K562 (cell line): ENCODE measurements at regions not wholly inside any gene's neighbourhood (a gene's known extent, or its start where the extent isn't known, plus 50 kb on each side); places are given as distances from the start of the nearest gene placed in this dataset.

Experiments
- ATAC-seq: fragments of 200-7000 bp; cut with Tn5 transposase; 3 replicates; pipeline ENCODE4 v1.9.1; 2020; ENCODE audit warnings: moderate library complexity
- BruUV-seq: library from RNA; stranded (reverse); fragments of 400-500 nt; replicated peaks from 2 replicates; lab custom pipeline; 2021; lab: Mats Ljungman, UMichigan
- CTCF ChIA-PET: fragments of 300-600 bp; formaldehyde crosslinking; extraction: SDS; loops from one replicate; lab custom pipeline; 2021; ENCODE audit warnings: low intra/inter-chr PET ratio; lab: Yijun Ruan, JAX
- POLR2A ChIA-PET: fragments of 300-600, 350-650 bp; sonication (Branson Sonifier 250); formaldehyde crosslinking; extraction: SDS; loops from one replicate; lab custom pipeline; 2021; ENCODE audit warnings: antibody characterized with exemption, inconsistent platforms; lab: Yijun Ruan, JAX
- DNase-seq, 4 experiments: peaks; one replicate each; pipeline versions ENCODE4 v3.0.0 to v3.0.0-alpha.2; 2011 to 2018; ENCODE audit warnings: low spot score in 3 of 4, mixed read lengths in 3 of 4; ENCODE audit errors: extremely low read depth in 1 of 4
- FAIRE-seq: peaks from 2 replicates; lab custom pipeline; 2011; peaks lifted over from hg19 to GRCh38; lab: Jason Lieb, UNC
- H2AFZ ChIP-seq: 2 replicates; pipeline ENCODE4 v1.6.0; 2011; ENCODE audit warnings: low read depth, low read length, control low read depth, inconsistent platforms
- H3K27ac ChIP-seq: fragments of 200-600 bp; 3 replicates; pipeline ENCODE4 v1.8.0; 2011; ENCODE audit warnings: low read depth, mild to moderate bottlenecking, control low read depth, inconsistent platforms, low read length, moderate library complexity, mixed read lengths; ENCODE audit errors: extremely low read depth
- H3K27me3 ChIP-seq, 2 experiments: fragments of 300-600 bp in 1 of 2; 2 replicates in 1 of 2; 3 replicates in 1 of 2; pipeline versions ENCODE4 v1.6.0 to v1.8.0; 2011; ENCODE audit warnings: inconsistent platforms in 2 of 2, low read length in 2 of 2, mild to moderate bottlenecking in 1 of 2, mixed read lengths in 1 of 2, moderate library complexity in 1 of 2; ENCODE audit not compliant: control insufficient read depth in 2 of 2, insufficient read depth in 2 of 2
- H3K36me3 ChIP-seq: fragments of 300-600 bp; 3 replicates; pipeline ENCODE4 v1.8.0; 2011; ENCODE audit warnings: mild to moderate bottlenecking, low read length, inconsistent platforms; ENCODE audit not compliant: control insufficient read depth, insufficient read depth
- H3K4me1 ChIP-seq, 2 experiments: fragments of 200-600 bp in 1 of 2; replicated peaks in 1 of 2; 2 replicates in 1 of 2; 3 replicates in 1 of 2; pipeline versions ENCODE4 v1.5.1 to v1.8.0; 2011; ENCODE audit warnings: inconsistent platforms in 2 of 2, low read length in 2 of 2, mild to moderate bottlenecking in 1 of 2, mixed read lengths in 1 of 2, moderate library complexity in 1 of 2; ENCODE audit not compliant: control insufficient read depth in 2 of 2, insufficient read depth in 2 of 2
- H3K4me2 ChIP-seq: 2 replicates; pipeline ENCODE4 v1.6.1; 2011; ENCODE audit warnings: low read length, control low read depth, inconsistent platforms, mixed read lengths; ENCODE audit not compliant: insufficient read depth
- H3K4me3 ChIP-seq: fragments of 200-600 bp; sonication (generic), shearing (Covaris generic); 2 replicates; pipeline ENCODE4 v1.5.1; 2016; ENCODE audit warnings: control low read depth, inconsistent platforms
- H3K79me2 ChIP-seq: fragments of 200-600 bp; 3 replicates; pipeline ENCODE4 v1.8.0; 2011; ENCODE audit warnings: low read length, inconsistent platforms; ENCODE audit not compliant: control insufficient read depth, insufficient read depth
- H3K9ac ChIP-seq, 2 experiments: 2 replicates each; pipeline versions ENCODE4 v1.6.0 to v1.6.1; 2011; ENCODE audit warnings: low read depth in 2 of 2, low read length in 2 of 2, control low read depth in 1 of 2, inconsistent platforms in 1 of 2, mild to moderate bottlenecking in 1 of 2, mixed read lengths in 1 of 2; ENCODE audit not compliant: insufficient read depth in 1 of 2
- H3K9me1 ChIP-seq: one replicate; pipeline ENCODE4 v1.6.0; 2011; ENCODE audit warnings: inconsistent platforms, mild to moderate bottlenecking, low read length, moderate library complexity; ENCODE audit not compliant: control insufficient read depth, insufficient read depth
- H3K9me3 ChIP-seq: replicated peaks from 2 replicates; pipeline ENCODE4 v1.5.1; 2011; ENCODE audit warnings: low read depth, low read length, inconsistent platforms; ENCODE audit not compliant: control insufficient read depth, insufficient read depth
- H4K20me1 ChIP-seq: replicated peaks from 2 replicates; pipeline ENCODE4 v1.6.1; 2011; ENCODE audit warnings: low read length, inconsistent platforms, mixed read lengths; ENCODE audit not compliant: control insufficient read depth, insufficient read depth
- CBX5 ChIP-seq: IDR thresholded peaks from 2 replicates; pipeline ENCODE4 v1.6.1; 2014; ENCODE audit warnings: low read depth, borderline replicate concordance
- DPF2 ChIP-seq: fragments of 450-650 bp; IDR thresholded peaks from 2 replicates; pipeline ENCODE4 v1.6.1; 2016
- ETS2 ChIP-seq: IDR thresholded peaks from 2 replicates; pipeline ENCODE4 v1.6.1; 2016; ENCODE audit warnings: borderline replicate concordance, missing genetic modification characterization, mild to moderate bottlenecking, moderate library complexity, missing compliant biosample characterization; ENCODE audit not compliant: poor library complexity, severe bottlenecking
- ETV1 ChIP-seq: fragments of 450-650 bp; conservative IDR thresholded peaks from 2 replicates; pipeline ENCODE4 v1.6.1; 2016; ENCODE audit warnings: missing genetic modification characterization, control low read depth, low read depth, missing compliant biosample characterization
- PCBP1 ChIP-seq: fragments of 200-400 bp; formaldehyde crosslinking; IDR thresholded peaks from 2 replicates; pipeline ENCODE4 v1.6.1; 2018; ENCODE audit warnings: mild to moderate bottlenecking, low read depth, low read length; ENCODE audit not compliant: poor library complexity, severe bottlenecking
- POLR2AphosphoS2 ChIP-seq: IDR thresholded peaks from 2 replicates; pipeline ENCODE4 v1.6.1; 2012; ENCODE audit warnings: low read length, improper control_type of control experiment
- PYGO2 ChIP-seq: fragments of 450-650 bp; IDR thresholded peaks from 2 replicates; pipeline ENCODE4 v1.6.1; 2016; ENCODE audit warnings: mild to moderate bottlenecking, missing genetic modification characterization, moderate library complexity, missing compliant biosample characterization
- RFX5 ChIP-seq: IDR thresholded peaks from 2 replicates; pipeline ENCODE4 v1.6.1; 2011; ENCODE audit warnings: low read depth, mild to moderate bottlenecking, improper control_type of control experiment, low read length
- SMARCB1 ChIP-seq: IDR thresholded peaks from 2 replicates; pipeline ENCODE4 v1.6.1; 2011; ENCODE audit warnings: improper control_type of control experiment, low read depth; ENCODE audit not compliant: insufficient read length
- ZC3H8 ChIP-seq: fragments of 450-650 bp; IDR thresholded peaks from 2 replicates; pipeline ENCODE4 v1.6.1; 2017
- ZNF184 ChIP-seq: sonication (generic); formaldehyde crosslinking; IDR thresholded peaks from 2 replicates; pipeline ENCODE4 v1.5.0; 2020; ENCODE audit warnings: missing genetic modification reagents
- ZNF75A ChIP-seq: fragments of 450-650 bp; formaldehyde crosslinking; IDR thresholded peaks from 2 replicates; pipeline ENCODE4 v1.4.0; 2020; ENCODE audit warnings: mild to moderate bottlenecking
- WGBS: fragments of 100-300 bp; shearing (Covaris generic); methylation state at CpG from one replicate; pipeline ENCODE4 v1.1.6; 2016; ENCODE audit warnings: low coverage, mixed read lengths; ENCODE audit not compliant: insufficient coverage; ENCODE audit errors: missing lambda C conversion rate; 5-methylcytosine and 5-hydroxymethylcytosine counted together
- in situ Hi-C: fragments of 300-500 bp; cut with MboI; formaldehyde crosslinking; loops from 4 replicates; pipeline ENCODE4 v1.15.0; 2018; ENCODE audit warnings: inconsistent platforms, mixed read lengths
- intact Hi-C: fragments of 100-400 bp; cut with micrococcal nuclease; formaldehyde crosslinking; loops from 2 replicates; pipeline ENCODE4 v1.14.2; 2022
- TF ChIP-seq, protein P1 (sequence below): fragments of 250-450 bp; sonication (Bioruptor Pico); IDR thresholded peaks from 2 replicates; pipeline ENCODE4 v1.9.0; 2021; ENCODE audit warnings: mild to moderate bottlenecking
- TF ChIP-seq, protein P2 (sequence below): fragments of 450-650 bp; IDR thresholded peaks from 2 replicates; pipeline ENCODE4 v1.6.1; 2016; ENCODE audit warnings: low read depth, mild to moderate bottlenecking, moderate library complexity
- TF ChIP-seq, protein P3 (sequence below): IDR thresholded peaks from 2 replicates; pipeline ENCODE4 v1.6.1; 2014; ENCODE audit warnings: antibody characterized with exemption
- TF ChIP-seq, protein P4 (sequence below): fragments of 250-450 bp; sonication (Bioruptor Pico); IDR thresholded peaks from 2 replicates; pipeline ENCODE4 v1.8.0; 2022; ENCODE audit warnings: inconsistent platforms, mild to moderate bottlenecking, moderate library complexity, borderline replicate concordance

DNA sequence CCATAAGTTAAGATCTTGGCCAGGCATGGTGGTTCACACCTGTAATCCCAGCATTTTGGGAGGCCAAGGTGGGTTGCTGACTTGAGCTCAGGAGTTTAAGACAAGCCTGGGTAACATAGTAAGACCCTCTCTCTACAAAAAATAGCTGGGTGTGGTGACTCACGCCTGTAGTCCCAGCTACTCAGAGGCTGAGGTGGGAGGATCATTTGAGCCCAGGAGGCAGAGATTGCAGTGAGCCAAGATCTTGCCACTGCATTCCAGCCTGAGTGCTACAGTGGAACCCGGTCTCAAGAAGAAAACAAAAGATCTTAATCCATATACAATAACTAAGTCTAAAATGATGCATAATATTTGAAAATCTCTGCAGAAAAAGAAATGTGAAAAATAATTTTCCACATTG, 165.5 kb upstream of the NR5A2 start:
- Histone ChIP-seq H3K4me3 (no peak overlapping the region), H3K9ac (no peak overlapping the region), H2AFZ (no peak overlapping the region), H3K9me3 (no peaks in the 10 kb centered on the region), H3K79me2 (no peaks in the 10 kb centered on the region), H3K27ac (no peak overlapping the region), H4K20me1 (no peaks in the 10 kb centered on the region), H3K4me2 (no peak overlapping the region), H3K27me3 (no peaks in the 10 kb centered on the region), H3K36me3 (no peaks in the 10 kb centered on the region), H3K4me1 (no peaks in the 10 kb centered on the region), H3K9me1 (no peaks in the 10 kb centered on the region)
- TF ChIP-seq ETV1 (tag): no peak
- TF ChIP-seq POLR2AphosphoS2: no peak
- TF ChIP-seq ZNF184 (CRISPR knock-in tag): no peak
- no peak for TF ChIP-seq ZNF75A (CRISPR knock-in tag)
- no peak for TF ChIP-seq DPF2
- TF ChIP-seq, protein P1, sequence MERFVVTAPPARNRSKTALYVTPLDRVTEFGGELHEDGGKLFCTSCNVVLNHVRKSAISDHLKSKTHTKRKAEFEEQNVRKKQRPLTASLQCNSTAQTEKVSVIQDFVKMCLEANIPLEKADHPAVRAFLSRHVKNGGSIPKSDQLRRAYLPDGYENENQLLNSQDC (CRISPR knock-in tag): no peak
- no peak for TF ChIP-seq PCBP1
- TF ChIP-seq ETS2 (tag): no peak
- no peak for TF ChIP-seq SMARCB1
- TF ChIP-seq, protein P2, sequence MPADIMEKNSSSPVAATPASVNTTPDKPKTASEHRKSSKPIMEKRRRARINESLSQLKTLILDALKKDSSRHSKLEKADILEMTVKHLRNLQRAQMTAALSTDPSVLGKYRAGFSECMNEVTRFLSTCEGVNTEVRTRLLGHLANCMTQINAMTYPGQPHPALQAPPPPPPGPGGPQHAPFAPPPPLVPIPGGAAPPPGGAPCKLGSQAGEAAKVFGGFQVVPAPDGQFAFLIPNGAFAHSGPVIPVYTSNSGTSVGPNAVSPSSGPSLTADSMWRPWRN: no peak
- TF ChIP-seq, protein P3, sequence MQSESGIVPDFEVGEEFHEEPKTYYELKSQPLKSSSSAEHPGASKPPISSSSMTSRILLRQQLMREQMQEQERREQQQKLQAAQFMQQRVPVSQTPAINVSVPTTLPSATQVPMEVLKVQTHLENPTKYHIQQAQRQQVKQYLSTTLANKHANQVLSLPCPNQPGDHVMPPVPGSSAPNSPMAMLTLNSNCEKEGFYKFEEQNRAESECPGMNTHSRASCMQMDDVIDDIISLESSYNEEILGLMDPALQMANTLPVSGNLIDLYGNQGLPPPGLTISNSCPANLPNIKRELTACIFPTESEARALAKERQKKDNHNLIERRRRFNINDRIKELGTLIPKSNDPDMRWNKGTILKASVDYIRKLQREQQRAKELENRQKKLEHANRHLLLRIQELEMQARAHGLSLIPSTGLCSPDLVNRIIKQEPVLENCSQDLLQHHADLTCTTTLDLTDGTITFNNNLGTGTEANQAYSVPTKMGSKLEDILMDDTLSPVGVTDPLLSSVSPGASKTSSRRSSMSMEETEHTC: no peak
- TF ChIP-seq PYGO2 (tag): no peak
- TF ChIP-seq, protein P4, sequence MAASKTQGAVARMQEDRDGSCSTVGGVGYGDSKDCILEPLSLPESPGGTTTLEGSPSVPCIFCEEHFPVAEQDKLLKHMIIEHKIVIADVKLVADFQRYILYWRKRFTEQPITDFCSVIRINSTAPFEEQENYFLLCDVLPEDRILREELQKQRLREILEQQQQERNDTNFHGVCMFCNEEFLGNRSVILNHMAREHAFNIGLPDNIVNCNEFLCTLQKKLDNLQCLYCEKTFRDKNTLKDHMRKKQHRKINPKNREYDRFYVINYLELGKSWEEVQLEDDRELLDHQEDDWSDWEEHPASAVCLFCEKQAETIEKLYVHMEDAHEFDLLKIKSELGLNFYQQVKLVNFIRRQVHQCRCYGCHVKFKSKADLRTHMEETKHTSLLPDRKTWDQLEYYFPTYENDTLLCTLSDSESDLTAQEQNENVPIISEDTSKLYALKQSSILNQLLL (CRISPR knock-in tag): no peak
- no peak for TF ChIP-seq RFX5
- TF ChIP-seq CBX5: no peak
- no peak for TF ChIP-seq ZC3H8
- FAIRE-seq: no peak
- 0% methylated on average over 2 of the region's 2 CpGs for WGBS
- in situ Hi-C loops: no loop called here
- POLR2A ChIA-PET: no interaction called here
- CTCF ChIA-PET: no interaction called here
- intact Hi-C loops: no loop called here
- DNase-seq: no peak
- BruUV-seq: no TSS peak
- ATAC-seq: no peak
